Fibroblast of pulmonary artery (primary cell): ENCODE measurements at regions not wholly inside any gene's neighbourhood (a gene's known extent, or its start where the extent isn't known, plus 50 kb on each side); places are given as distances from the start of the nearest gene placed in this dataset.
A peak's percentile ranks its signal among the peaks of the same experiment; 100 is the strongest.

ENCODE experiments used
- DNase-seq: peaks from one replicate; pipeline ENCODE4 v3.0.0-alpha.2; 2010; ENCODE audit warnings: low read depth
- H3K4me3 ChIP-seq: replicated peaks from 2 replicates; pipeline ENCODE4 v1.5.1; 2011; ENCODE audit warnings: low read depth, mild to moderate bottlenecking, control low read depth, low read length, moderate library complexity
- TF ChIP-seq, protein P1 (sequence below): IDR thresholded peaks from 2 replicates; pipeline ENCODE4 v1.5.1; 2011; ENCODE audit warnings: mild to moderate bottlenecking, control low read depth, low read length, inconsistent platforms; ENCODE audit errors: missing control alignments

DNA sequence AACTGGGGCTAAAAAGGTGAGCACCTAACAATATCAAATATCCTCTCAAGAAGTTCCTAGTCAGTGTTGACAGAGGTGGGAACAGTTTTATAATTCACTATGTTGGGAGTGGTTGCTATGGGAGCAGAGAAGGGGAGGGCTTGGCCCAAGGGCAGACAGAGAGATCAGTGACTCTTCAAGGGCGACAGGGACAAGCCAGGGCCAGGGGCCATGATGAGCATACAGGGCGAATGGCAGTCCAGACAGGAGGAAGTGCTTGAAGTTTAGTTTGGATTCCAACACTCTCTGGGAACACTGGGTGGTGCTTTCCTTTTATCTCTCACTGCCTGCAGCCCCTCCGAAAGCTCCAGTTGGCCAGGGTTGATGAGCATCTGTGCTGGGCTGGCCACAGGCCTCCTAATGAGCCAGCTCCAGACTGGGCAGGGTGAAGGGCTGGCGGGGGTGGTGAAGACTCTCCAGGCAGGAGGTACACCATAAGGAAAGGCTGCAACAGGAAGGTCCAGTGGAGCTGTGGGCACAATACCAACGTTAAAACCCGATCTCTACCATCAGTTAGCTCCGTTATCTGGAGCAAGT is 111.3 kb downstream of the TMEM174 start:
- TF ChIP-seq, protein P1, sequence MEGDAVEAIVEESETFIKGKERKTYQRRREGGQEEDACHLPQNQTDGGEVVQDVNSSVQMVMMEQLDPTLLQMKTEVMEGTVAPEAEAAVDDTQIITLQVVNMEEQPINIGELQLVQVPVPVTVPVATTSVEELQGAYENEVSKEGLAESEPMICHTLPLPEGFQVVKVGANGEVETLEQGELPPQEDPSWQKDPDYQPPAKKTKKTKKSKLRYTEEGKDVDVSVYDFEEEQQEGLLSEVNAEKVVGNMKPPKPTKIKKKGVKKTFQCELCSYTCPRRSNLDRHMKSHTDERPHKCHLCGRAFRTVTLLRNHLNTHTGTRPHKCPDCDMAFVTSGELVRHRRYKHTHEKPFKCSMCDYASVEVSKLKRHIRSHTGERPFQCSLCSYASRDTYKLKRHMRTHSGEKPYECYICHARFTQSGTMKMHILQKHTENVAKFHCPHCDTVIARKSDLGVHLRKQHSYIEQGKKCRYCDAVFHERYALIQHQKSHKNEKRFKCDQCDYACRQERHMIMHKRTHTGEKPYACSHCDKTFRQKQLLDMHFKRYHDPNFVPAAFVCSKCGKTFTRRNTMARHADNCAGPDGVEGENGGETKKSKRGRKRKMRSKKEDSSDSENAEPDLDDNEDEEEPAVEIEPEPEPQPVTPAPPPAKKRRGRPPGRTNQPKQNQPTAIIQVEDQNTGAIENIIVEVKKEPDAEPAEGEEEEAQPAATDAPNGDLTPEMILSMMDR = no peak
- DNase-seq = no peak
- H3K4me3 ChIP-seq = no peak overlapping the region

- no peak overlapping the region for H3K4me3 ChIP-seq
- TF ChIP-seq, protein P1 = no peak
- DNase-seq = no peak
Observed at GRCh38 chr5:73282923-73283322, 109.9 kb downstream of the TMEM174 start.

GRCh38 chr5:73282383-73282782 is 109.4 kb downstream of the TMEM174 start:
- H3K4me3 ChIP-seq = no peak overlapping the region
- no peak for DNase-seq
- TF ChIP-seq, protein P1 = no peak

- H3K4me3 ChIP-seq = no peak overlapping the region
- peak; percentile 74 for DNase-seq
- TF ChIP-seq, protein P1 = no peak
Observed at GRCh38 chr5:73280821-73281746, 108.1 kb downstream of the TMEM174 start.

DNA sequence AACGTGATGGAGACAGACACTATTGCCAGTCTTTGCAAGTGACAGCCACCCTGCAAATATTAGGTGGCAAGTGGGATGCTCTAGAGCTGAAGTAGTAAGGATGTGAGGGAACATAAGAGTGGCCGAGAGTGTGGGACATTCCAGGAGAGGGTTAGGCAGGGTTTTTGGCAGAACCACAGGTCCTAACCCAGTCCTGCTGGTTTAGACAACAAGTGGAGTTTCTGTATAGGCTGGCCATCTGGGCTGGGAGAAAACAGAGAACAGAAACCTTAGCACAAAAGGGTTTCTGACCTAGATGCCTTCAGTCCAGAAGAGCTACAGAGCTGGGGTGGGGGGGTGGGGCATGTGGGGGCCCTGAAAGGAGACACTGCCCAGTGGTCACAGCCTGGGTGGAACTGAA is 107.4 kb downstream of the TMEM174 start:
- no peak for DNase-seq
- TF ChIP-seq, protein P1 = no peak
- no peak overlapping the region for H3K4me3 ChIP-seq

GRCh38 chr5:73279805-73280204 is 106.8 kb downstream of the TMEM174 start:
- TF ChIP-seq, protein P1 = no peak

More at GRCh38 chr5:73279805-73280204, 106.8 kb downstream of the TMEM174 start:
- no peak overlapping the region for H3K4me3 ChIP-seq
- no peak for DNase-seq
